ENCODE measurements at regions not wholly inside any gene's neighbourhood (a gene's known extent, or its start where the extent isn't known, plus 50 kb on each side); places are given as distances from the start of the nearest gene placed in this dataset.
"Not testable (repeated sequence)": the region's sequence is repeated elsewhere in the genome, so short reads cannot be mapped to it uniquely, and the experiment has no call there.

- ATAC-seq (ENCODE audit: low read depth) (no peak), DNase-seq (no peak)
- H3K4me2 ChIP-seq (replicated peaks; ENCODE audit: low read depth, low read length, poor library complexity, severe bottlenecking), result no peak overlapping the region
- intact Hi-C loops (cut with micrococcal nuclease), result no loop called here
- CTCF ChIA-PET, result no interaction called here
- H3K4me1 ChIP-seq (ENCODE audit: control insufficient read depth in 2 of 2, insufficient read depth in 2 of 2, low read length in 2 of 2), result no peaks in the 10 kb centered on the region
- POLR2A ChIA-PET, result interaction anchor here (0.6 kb wide), 1 partner anchor 22 kb away, joined by 5 read pairs; no protein-coding TSS in a partner anchor
- H3K27ac Mint-ChIP-seq, result no peak overlapping the region
- H3K27me3 ChIP-seq (replicated peaks in 1 of 4; ENCODE audit: control extremely low read depth in 1 of 4, control insufficient read depth in 3 of 4, insufficient read depth in 4 of 4, low read length in 3 of 4), result no peaks in the 10 kb centered on the region
- 83% methylated on average over 1 of the region's 4 CpGs for WGBS (ENCODE audit: insufficient coverage)
- no peaks in the 10 kb centered on the region for H3K79me2 ChIP-seq (ENCODE audit: control insufficient read depth, insufficient read depth, low read length)
- no peaks in the 10 kb centered on the region for H3K9me3 Mint-ChIP-seq (ENCODE audit: insufficient read depth)
- no peak overlapping the region for H3K4me3 Mint-ChIP-seq
- H3K4me3 ChIP-seq (ENCODE audit: control extremely low read depth in 1 of 5, extremely low read depth in 1 of 5, insufficient read depth in 1 of 5, low read depth in 2 of 5, low read length in 4 of 5), result no peak overlapping the region
- no peaks in the 10 kb centered on the region for H3K36me3 ChIP-seq (replicated peaks in 1 of 2; ENCODE audit: control extremely low read depth in 1 of 2, control insufficient read depth in 1 of 2, extremely low read depth in 1 of 2, insufficient read depth in 2 of 2, low read length in 1 of 2)
- H3K4me1 Mint-ChIP-seq, result peaks cover under 1% of the 10 kb centered on the region
- no peak overlapping the region for H2AFZ ChIP-seq (ENCODE audit: insufficient read depth, low read depth, low read length, poor library complexity, severe bottlenecking)
- H4K20me1 ChIP-seq (ENCODE audit: control insufficient read depth, insufficient read depth, low read length, poor library complexity, severe bottlenecking), result no peaks in the 10 kb centered on the region
- H3K9ac ChIP-seq (ENCODE audit: low read length), result no peak overlapping the region
- no peaks in the 10 kb centered on the region for H3K9me3 ChIP-seq (ENCODE audit: control extremely low read depth in 1 of 3, control insufficient read depth in 2 of 3, insufficient read depth in 1 of 3, low read length in 2 of 3)
- TF ChIP-seq CTCF (IDR thresholded peaks at IDR 0.05) (no peak), EZH2 (IDR thresholded peaks at IDR 0.05; ENCODE audit: borderline replicate concordance, insufficient read depth, low read depth, low read length, poor library complexity, severe bottlenecking) (no peak)
- H3K27ac ChIP-seq (ENCODE audit: low read length in 2 of 2), result no peak overlapping the region
- no peaks in the 10 kb centered on the region for H3K27me3 Mint-ChIP-seq
These were observed 160.9 kb downstream of the REEP3 start for GRCh38 chr10:63681993-63682697.

GRCh38 chr10:63682698-63683052, 161.5 kb downstream of the REEP3 start:
- POLR2A ChIA-PET, result interaction anchor here (0.6 kb wide), 1 partner anchor 22 kb away, joined by 5 read pairs; no protein-coding TSS in a partner anchor
- H3K27ac ChIP-seq (ENCODE audit: low read length in 2 of 2); H3K79me2 ChIP-seq (ENCODE audit: control insufficient read depth, insufficient read depth, low read length); intact Hi-C loops (cut with micrococcal nuclease); H3K4me1 Mint-ChIP-seq; H4K20me1 ChIP-seq (ENCODE audit: control insufficient read depth, insufficient read depth, low read length, poor library complexity, severe bottlenecking); H3K27me3 Mint-ChIP-seq; DNase-seq; H3K4me2 ChIP-seq (replicated peaks; ENCODE audit: low read depth, low read length, poor library complexity, severe bottlenecking); H3K4me1 ChIP-seq (ENCODE audit: control insufficient read depth in 2 of 2, insufficient read depth in 2 of 2, low read length in 2 of 2); ATAC-seq (ENCODE audit: low read depth); CTCF ChIA-PET; H3K9me3 Mint-ChIP-seq (ENCODE audit: insufficient read depth); H3K27me3 ChIP-seq (replicated peaks in 1 of 4; ENCODE audit: control extremely low read depth in 1 of 4, control insufficient read depth in 3 of 4, insufficient read depth in 4 of 4, low read length in 3 of 4); H3K36me3 ChIP-seq (replicated peaks in 1 of 2; ENCODE audit: control extremely low read depth in 1 of 2, control insufficient read depth in 1 of 2, extremely low read depth in 1 of 2, insufficient read depth in 2 of 2, low read length in 1 of 2); H3K4me3 Mint-ChIP-seq; H3K27ac Mint-ChIP-seq; H2AFZ ChIP-seq (ENCODE audit: insufficient read depth, low read depth, low read length, poor library complexity, severe bottlenecking); H3K9me3 ChIP-seq (ENCODE audit: control extremely low read depth in 1 of 3, control insufficient read depth in 2 of 3, insufficient read depth in 1 of 3, low read length in 2 of 3); H3K4me3 ChIP-seq (ENCODE audit: control extremely low read depth in 1 of 5, extremely low read depth in 1 of 5, insufficient read depth in 1 of 5, low read depth in 2 of 5, low read length in 4 of 5); H3K9ac ChIP-seq (ENCODE audit: low read length): not testable (repeated sequence)
- 83% methylated on average over 3 of the region's 3 CpGs for WGBS (ENCODE audit: insufficient coverage)

All from B cell (primary cell).